Activated naive CD8-positive, alpha-beta T cell treated with anti-CD3 and anti-CD28 coated beads, Interleukin-2, amount 10 ng/mL, durations not matched to agents 7 days and 5 days (primary cell): ENCODE measurements at regions not wholly inside any gene's neighbourhood (a gene's known extent, or its start where the extent isn't known, plus 50 kb on each side); places are given as distances from the start of the nearest gene placed in this dataset.
"Not testable (repeated sequence)": the region's sequence is repeated elsewhere in the genome, so short reads cannot be mapped to it uniquely, and the experiment has no call there.

Experiments
- ATAC-seq: fragments of 150-1000 bp; cut with Tn5 transposase; one replicate; pipeline ENCODE4 v1.10.0; 2021; ENCODE audit warnings: low read depth, moderate library complexity
- POLR2A ChIA-PET: fragments of 350-600 bp; sonication (Branson Sonifier 250); formaldehyde crosslinking; loops from one replicate; lab custom pipeline; 2021; ENCODE audit warnings: antibody characterized with exemption; lab: Charles Lee
- DNase-seq: peaks from one replicate; pipeline ENCODE4 v3.0.0; 2021
- H3K27ac Mint-ChIP-seq: one replicate; pipeline ENCODE4 v1.8.0; 2022; ENCODE audit warnings: mild to moderate bottlenecking, mixed read lengths
- H3K27me3 Mint-ChIP-seq: one replicate; pipeline ENCODE4 v1.8.0; 2022; ENCODE audit warnings: mild to moderate bottlenecking, moderate library complexity, mixed read lengths
- H3K36me3 Mint-ChIP-seq: one replicate; pipeline ENCODE4 v1.8.0; 2021; ENCODE audit warnings: mild to moderate bottlenecking, mixed read lengths
- H3K4me1 Mint-ChIP-seq: one replicate; pipeline ENCODE4 v1.8.0; 2021; ENCODE audit warnings: mixed read lengths
- H3K4me3 Mint-ChIP-seq: one replicate; pipeline ENCODE4 v1.8.0; 2022; ENCODE audit warnings: mild to moderate bottlenecking, moderate library complexity, mixed read lengths
- H3K9me3 Mint-ChIP-seq: one replicate; pipeline ENCODE4 v1.8.0; 2021; ENCODE audit warnings: mixed read lengths
- microRNA-seq: library from miRNA; unstranded; fragments of <30 nt; microRNA quantifications from one replicate; pipeline ENCODE4 v1.2.0, GENCODE V29; 2022

- no peak overlapping the region for H3K4me3 Mint-ChIP-seq
- H3K4me1 Mint-ChIP-seq = peaks cover 11% of the 10 kb centered on the region
- DNase-seq = no peak
- H3K9me3 Mint-ChIP-seq = peaks cover 2% of the 10 kb centered on the region
- peaks cover 36% of the 10 kb centered on the region for H3K27me3 Mint-ChIP-seq
- no peak overlapping the region for H3K27ac Mint-ChIP-seq
- no peaks in the 10 kb centered on the region for H3K36me3 Mint-ChIP-seq
- no peak for ATAC-seq
- POLR2A ChIA-PET = no interaction called here
Observed at GRCh38 chr6:27183060-27183832, 64.3 kb upstream of the PRSS16 start.

- Mint-ChIP-seq H3K9me3 (no peaks in the 10 kb centered on the region), H3K27ac (peak overlapping the region; percentile 57), H3K4me3 (peak overlapping the region; percentile 89), H3K27me3 (peaks cover 10% of the 10 kb centered on the region), H3K4me1 (peaks cover 13% of the 10 kb centered on the region), H3K36me3 (no peaks in the 10 kb centered on the region)
- DNase-seq (no peak), ATAC-seq (no peak)
- POLR2A ChIA-PET = interaction anchor here (0.7 to 2.2 kb wide), 7 partner anchors 8 to 679 kb away, joined by 3 to 8 read pairs (median 3); a partner anchor contains a TSS
Observed at GRCh38 chr6:27187231-27188060, 60.1 kb upstream of the PRSS16 start.

DNA sequence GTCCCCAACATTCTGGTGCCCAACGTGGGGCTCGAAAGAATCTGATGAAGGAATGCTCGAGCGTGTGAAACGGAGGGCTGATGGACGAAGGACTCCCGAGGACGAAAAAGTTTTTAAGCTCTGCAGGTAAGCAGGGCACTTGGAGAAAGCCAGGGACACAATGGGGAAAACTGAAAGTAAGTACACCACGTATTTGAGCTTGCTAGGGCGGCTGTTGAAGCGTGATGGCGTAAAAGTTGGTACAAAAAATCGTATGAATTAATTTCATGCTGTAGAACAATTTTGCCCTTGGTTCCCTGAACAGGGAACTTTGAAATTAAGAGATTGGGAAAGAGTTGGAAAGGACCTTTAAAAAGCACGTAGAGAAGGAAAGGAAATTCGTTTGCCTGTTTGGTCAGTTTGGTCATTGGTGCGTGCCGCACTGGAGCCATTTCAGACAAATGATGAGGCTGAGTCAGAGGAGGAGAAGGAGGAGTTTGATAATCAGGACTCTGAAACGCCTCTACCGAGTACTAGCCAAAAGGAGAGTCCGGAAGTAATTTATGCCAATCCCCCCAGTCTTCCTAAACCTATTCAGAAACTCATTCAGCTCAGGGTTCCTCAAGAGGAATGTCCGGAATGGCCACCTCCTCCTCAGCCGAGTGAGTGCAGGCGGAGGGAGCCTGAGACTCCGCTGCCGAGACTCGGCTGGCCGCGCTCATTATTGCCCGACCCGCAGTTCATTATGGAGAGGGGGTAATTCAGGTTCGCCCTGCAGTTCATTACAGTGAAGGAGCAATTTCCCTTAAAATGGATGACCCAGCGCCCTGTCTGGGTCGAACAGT is 59.2 kb upstream of the PRSS16 start:
- H3K9me3 Mint-ChIP-seq = no peaks in the 10 kb centered on the region
- peak overlapping the region; percentile 57 for H3K27ac Mint-ChIP-seq
- no peaks in the 10 kb centered on the region for H3K36me3 Mint-ChIP-seq
- peak; percentile 66 for DNase-seq
- peak overlapping the region; percentile 89 for H3K4me3 Mint-ChIP-seq
- peak; percentile 84 for ATAC-seq
- H3K27me3 Mint-ChIP-seq = peaks cover 4% of the 10 kb centered on the region
- POLR2A ChIA-PET = interaction anchor here (0.6 to 2.2 kb wide), 9 partner anchors 9 to 684 kb away, joined by 3 to 8 read pairs (median 3); a partner anchor contains a TSS
- peaks cover 13% of the 10 kb centered on the region for H3K4me1 Mint-ChIP-seq

- no peaks in the 10 kb centered on the region for H3K36me3 Mint-ChIP-seq
- POLR2A ChIA-PET = interaction anchor here (0.8 to 2.2 kb wide), 2 partner anchors 618 to 683 kb away, joined by 3 to 8 read pairs; a partner anchor contains a TSS
- peaks cover 13% of the 10 kb centered on the region for H3K4me1 Mint-ChIP-seq
- peak overlapping the region; percentile 57 for H3K27ac Mint-ChIP-seq
- peak overlapping the region; percentile 89 for H3K4me3 Mint-ChIP-seq
- ATAC-seq (peak; percentile 79), DNase-seq (no peak)
- H3K27me3 Mint-ChIP-seq = peaks cover 4% of the 10 kb centered on the region
- no peaks in the 10 kb centered on the region for H3K9me3 Mint-ChIP-seq
Observed at GRCh38 chr6:27188885-27189418, 58.5 kb upstream of the PRSS16 start.

DNA sequence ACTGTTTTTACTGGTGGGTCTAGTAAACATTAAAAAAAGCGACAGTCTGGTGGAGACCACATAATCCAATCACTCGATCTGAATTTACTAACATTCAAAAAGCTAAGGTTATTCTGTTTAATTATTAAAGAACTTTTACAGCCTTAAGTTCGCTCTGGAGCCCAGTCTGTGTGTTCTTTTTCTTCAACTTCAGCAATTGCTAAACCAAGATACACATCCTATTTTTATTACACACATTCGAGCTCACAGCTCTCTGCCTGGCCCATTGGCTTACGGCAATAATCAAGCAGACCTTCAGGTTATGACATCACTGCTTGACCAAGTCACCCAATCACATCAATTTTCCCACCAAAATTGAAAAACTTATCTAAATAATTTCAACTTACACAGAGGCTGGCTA is 57.4 kb upstream of the PRSS16 start:
- no peak for ATAC-seq
- peaks cover 13% of the 10 kb centered on the region for H3K4me1 Mint-ChIP-seq
- H3K4me3 Mint-ChIP-seq = no peak overlapping the region
- H3K36me3 Mint-ChIP-seq = no peaks in the 10 kb centered on the region
- POLR2A ChIA-PET = no interaction called here
- H3K9me3 Mint-ChIP-seq = no peaks in the 10 kb centered on the region
- no peak for DNase-seq
- H3K27ac Mint-ChIP-seq = no peak overlapping the region
- peaks cover 4% of the 10 kb centered on the region for H3K27me3 Mint-ChIP-seq

GRCh38 chr6:27194453-27194852 is 53.0 kb upstream of the PRSS16 start:
- ATAC-seq, H3K27me3 Mint-ChIP-seq, DNase-seq, H3K27ac Mint-ChIP-seq, H3K36me3 Mint-ChIP-seq, H3K4me1 Mint-ChIP-seq, POLR2A ChIA-PET, H3K9me3 Mint-ChIP-seq, H3K4me3 Mint-ChIP-seq: not testable (repeated sequence)

DNA sequence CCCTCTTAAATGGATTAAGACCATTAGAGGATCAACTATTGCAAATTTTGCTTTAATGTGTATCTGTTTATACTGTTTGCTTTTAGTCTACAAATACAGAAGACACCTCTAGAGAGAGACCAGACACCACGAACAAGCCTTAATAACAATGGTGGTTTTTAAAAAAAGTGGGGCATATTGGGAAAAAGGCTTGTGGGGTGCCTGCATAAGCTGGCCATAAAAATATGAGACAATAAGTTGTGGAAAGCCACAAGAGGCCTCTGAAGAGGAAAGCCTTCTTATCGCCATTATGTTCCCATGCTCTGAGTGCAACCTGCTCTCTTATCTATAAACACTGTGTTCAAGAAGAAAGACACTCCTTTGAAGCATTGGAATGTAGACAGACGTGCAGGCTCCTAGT is 52.0 kb upstream of the PRSS16 start:
- DNase-seq, H3K27ac Mint-ChIP-seq, POLR2A ChIA-PET, H3K4me1 Mint-ChIP-seq, H3K27me3 Mint-ChIP-seq, ATAC-seq, H3K4me3 Mint-ChIP-seq, H3K9me3 Mint-ChIP-seq, H3K36me3 Mint-ChIP-seq: not testable (repeated sequence)

Small RNAs in the stretch of these regions (microRNA-seq; reads per million reads assigned to microRNA genes)
- 14.7 reads per million, percentile 23 among the genes with 10 or more reads in this experiment for gene MIR3143
